Skin of body (tissue), 1 donor: ENCODE measurements at regions not wholly inside any gene's neighbourhood (a gene's known extent, or its start where the extent isn't known, plus 50 kb on each side); places are given as distances from the start of the nearest gene placed in this dataset.

Experiments
- DNase-seq: peaks from one replicate; lab custom pipeline; 2025; lab: John Stamatoyannopoulos, UW

- DNase-seq, result no peak
Observed at GRCh38 chr3:168532135-168532534, 436.4 kb upstream of the GOLIM4 start.

GRCh38 chr3:168531116-168531515, 435.4 kb upstream of the GOLIM4 start:
- no peak for DNase-seq

GRCh38 chr3:168524129-168524528, 428.4 kb upstream of the GOLIM4 start:
- DNase-seq, result no peak

GRCh38 chr3:168517249-168518071, 421.7 kb upstream of the GOLIM4 start:
- DNase-seq, result no peak

GRCh38 chr3:168514252-168514651, 418.5 kb upstream of the GOLIM4 start:
- no peak for DNase-seq

- no peak for DNase-seq
Observed at GRCh38 chr3:168512802-168513201, 417.1 kb upstream of the GOLIM4 start.

GRCh38 chr3:168511428-168512014, 415.8 kb upstream of the GOLIM4 start:
- no peak for DNase-seq

- DNase-seq, result no peak
Observed at GRCh38 chr3:168506589-168506988, 410.9 kb upstream of the GOLIM4 start.

- no peak for DNase-seq
Observed at GRCh38 chr3:168501570-168501969, 405.8 kb upstream of the GOLIM4 start.

- DNase-seq, result no peak
Observed at GRCh38 chr3:168498194-168498593, 402.5 kb upstream of the GOLIM4 start.

GRCh38 chr3:168497741-168498140, 402.0 kb upstream of the GOLIM4 start:
- no peak for DNase-seq

- DNase-seq, result no peak
Observed at GRCh38 chr3:168497183-168497582, 401.5 kb upstream of the GOLIM4 start.

GRCh38 chr3:168495932-168496331, 400.2 kb upstream of the GOLIM4 start:
- DNase-seq, result no peak

- no peak for DNase-seq
Observed at GRCh38 chr3:168495270-168495669, 399.5 kb upstream of the GOLIM4 start.

- DNase-seq, result no peak
Observed at GRCh38 chr3:168493412-168494205, 397.9 kb upstream of the GOLIM4 start.

- no peak for DNase-seq
Observed at GRCh38 chr3:168490981-168491380, 395.3 kb upstream of the GOLIM4 start.

- no peak for DNase-seq
Observed at GRCh38 chr3:168489301-168489700, 393.6 kb upstream of the GOLIM4 start.

- DNase-seq, result no peak
Observed at GRCh38 chr3:168485936-168486335, 390.2 kb upstream of the GOLIM4 start.

- DNase-seq, result no peak
Observed at GRCh38 chr3:168476360-168476980, 380.7 kb upstream of the GOLIM4 start.

GRCh38 chr3:168475704-168476103, 380.0 kb upstream of the GOLIM4 start:
- DNase-seq, result no peak

- DNase-seq, result no peak
Observed at GRCh38 chr3:168473334-168473890, 377.7 kb upstream of the GOLIM4 start.

- no peak for DNase-seq
Observed at GRCh38 chr3:168472783-168473182, 377.1 kb upstream of the GOLIM4 start.
